ENCODE measurements at regions not wholly inside any gene's neighbourhood (a gene's known extent, or its start where the extent isn't known, plus 50 kb on each side); places are given as distances from the start of the nearest gene placed in this dataset.

GRCh38 chr4:136355970-136356369, 1176.3 kb downstream of the PCDH18 start:
- Histone ChIP-seq H3K36me3 (ENCODE audit: control insufficient read depth, low read depth, low read length) (no peaks in the 10 kb centered on the region), H3K4me1 (ENCODE audit: control insufficient read depth, low read depth, low read length) (no peaks in the 10 kb centered on the region), H3K9me3 (ENCODE audit: control insufficient read depth, low read depth, low read length) (no peaks in the 10 kb centered on the region), H3K27me3 (ENCODE audit: control insufficient read depth, insufficient read depth, low read length) (no peaks in the 10 kb centered on the region), H3K9ac (ENCODE audit: low read length) (no peak overlapping the region), H3K27ac (ENCODE audit: low read length) (no peak overlapping the region), H3K4me3 (ENCODE audit: low read length) (no peak overlapping the region)

GRCh38 chr4:136343340-136343739, 1189.0 kb downstream of the PCDH18 start:
- no peaks in the 10 kb centered on the region for H3K27me3 ChIP-seq (ENCODE audit: control insufficient read depth, insufficient read depth, low read length)
- H3K36me3 ChIP-seq (ENCODE audit: control insufficient read depth, low read depth, low read length), result no peaks in the 10 kb centered on the region
- no peak overlapping the region for H3K4me3 ChIP-seq (ENCODE audit: low read length)
- H3K9ac ChIP-seq (ENCODE audit: low read length), result no peak overlapping the region
- no peaks in the 10 kb centered on the region for H3K4me1 ChIP-seq (ENCODE audit: control insufficient read depth, low read depth, low read length)
- no peak overlapping the region for H3K27ac ChIP-seq (ENCODE audit: low read length)
- no peaks in the 10 kb centered on the region for H3K9me3 ChIP-seq (ENCODE audit: control insufficient read depth, low read depth, low read length)

- Histone ChIP-seq H3K9me3 (ENCODE audit: control insufficient read depth, low read depth, low read length) (no peaks in the 10 kb centered on the region), H3K36me3 (ENCODE audit: control insufficient read depth, low read depth, low read length) (no peaks in the 10 kb centered on the region), H3K9ac (ENCODE audit: low read length) (no peak overlapping the region), H3K27ac (ENCODE audit: low read length) (no peak overlapping the region), H3K4me1 (ENCODE audit: control insufficient read depth, low read depth, low read length) (no peaks in the 10 kb centered on the region), H3K4me3 (ENCODE audit: low read length) (no peak overlapping the region), H3K27me3 (ENCODE audit: control insufficient read depth, insufficient read depth, low read length) (no peaks in the 10 kb centered on the region)
These were observed 1189.6 kb downstream of the PCDH18 start for GRCh38 chr4:136342666-136343065.

GRCh38 chr4:136337216-136337615, 1195.1 kb downstream of the PCDH18 start:
- H3K4me3 ChIP-seq (ENCODE audit: low read length), result no peak overlapping the region
- no peaks in the 10 kb centered on the region for H3K4me1 ChIP-seq (ENCODE audit: control insufficient read depth, low read depth, low read length)
- no peaks in the 10 kb centered on the region for H3K27me3 ChIP-seq (ENCODE audit: control insufficient read depth, insufficient read depth, low read length)
- no peak overlapping the region for H3K9ac ChIP-seq (ENCODE audit: low read length)
- no peaks in the 10 kb centered on the region for H3K36me3 ChIP-seq (ENCODE audit: control insufficient read depth, low read depth, low read length)
- no peak overlapping the region for H3K27ac ChIP-seq (ENCODE audit: low read length)
- H3K9me3 ChIP-seq (ENCODE audit: control insufficient read depth, low read depth, low read length), result no peaks in the 10 kb centered on the region

DNA sequence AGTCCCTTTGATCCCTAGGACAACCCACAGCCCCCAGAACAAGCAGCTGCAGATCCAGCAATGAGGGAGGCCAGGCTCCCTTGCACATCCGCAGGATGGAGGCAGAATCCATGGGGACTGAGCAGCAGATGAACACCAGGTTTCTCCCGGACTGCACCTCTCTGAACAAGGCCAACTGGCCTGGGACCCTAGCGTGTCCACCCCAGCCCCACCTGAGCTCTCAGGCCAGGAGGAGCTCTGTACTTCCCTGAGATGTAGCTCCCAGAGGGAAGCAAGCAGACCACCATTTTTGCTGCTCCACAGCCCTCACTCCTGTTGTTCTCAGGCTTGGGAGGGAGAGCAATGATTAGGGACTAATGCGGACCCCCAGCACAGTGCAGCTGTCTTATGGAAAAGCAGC, 1195.8 kb downstream of the PCDH18 start:
- no peak overlapping the region for H3K27ac ChIP-seq (ENCODE audit: low read length)
- H3K4me3 ChIP-seq (ENCODE audit: low read length), result no peak overlapping the region
- no peaks in the 10 kb centered on the region for H3K36me3 ChIP-seq (ENCODE audit: control insufficient read depth, low read depth, low read length)
- no peaks in the 10 kb centered on the region for H3K4me1 ChIP-seq (ENCODE audit: control insufficient read depth, low read depth, low read length)
- H3K9me3 ChIP-seq (ENCODE audit: control insufficient read depth, low read depth, low read length), result no peaks in the 10 kb centered on the region
- no peak overlapping the region for H3K9ac ChIP-seq (ENCODE audit: low read length)
- no peaks in the 10 kb centered on the region for H3K27me3 ChIP-seq (ENCODE audit: control insufficient read depth, insufficient read depth, low read length)

DNA sequence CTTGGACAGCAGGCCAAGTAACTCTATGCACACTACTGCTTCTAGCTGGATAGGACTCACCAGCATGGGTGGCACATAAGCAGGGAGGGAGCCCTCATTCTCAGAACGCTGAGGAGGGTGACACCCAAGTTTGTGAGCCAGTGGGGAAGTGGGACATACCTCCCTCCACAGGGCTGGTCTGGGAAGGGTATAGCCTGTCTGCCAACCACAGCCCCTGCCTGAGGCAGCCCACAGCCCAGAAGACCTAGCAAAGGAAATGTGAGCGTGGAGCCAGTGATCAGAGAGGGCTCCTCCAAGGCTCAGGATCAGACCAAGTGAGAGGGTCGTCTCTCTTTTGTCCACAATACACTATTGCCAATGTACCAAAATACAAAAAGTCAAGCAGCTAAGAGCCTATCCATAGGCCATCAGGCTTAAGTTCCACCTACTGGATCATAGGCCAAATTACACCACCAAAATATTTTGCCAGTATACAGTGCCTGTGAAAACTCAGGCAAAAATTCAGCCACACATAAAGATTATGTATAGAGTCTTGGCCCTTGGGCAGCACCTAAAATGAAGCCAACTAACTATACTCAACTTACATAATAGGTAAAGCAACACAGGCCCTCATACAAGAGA, 1203.1 kb downstream of the PCDH18 start:
- Histone ChIP-seq H3K9me3 (ENCODE audit: control insufficient read depth, low read depth, low read length) (no peaks in the 10 kb centered on the region), H3K27me3 (ENCODE audit: control insufficient read depth, insufficient read depth, low read length) (no peaks in the 10 kb centered on the region), H3K27ac (ENCODE audit: low read length) (no peak overlapping the region), H3K36me3 (ENCODE audit: control insufficient read depth, low read depth, low read length) (no peaks in the 10 kb centered on the region), H3K4me1 (ENCODE audit: control insufficient read depth, low read depth, low read length) (no peaks in the 10 kb centered on the region), H3K9ac (ENCODE audit: low read length) (no peak overlapping the region), H3K4me3 (ENCODE audit: low read length) (no peak overlapping the region)

- no peaks in the 10 kb centered on the region for H3K4me1 ChIP-seq (ENCODE audit: control insufficient read depth, low read depth, low read length)
- no peak overlapping the region for H3K27ac ChIP-seq (ENCODE audit: low read length)
- no peaks in the 10 kb centered on the region for H3K36me3 ChIP-seq (ENCODE audit: control insufficient read depth, low read depth, low read length)
- no peaks in the 10 kb centered on the region for H3K27me3 ChIP-seq (ENCODE audit: control insufficient read depth, insufficient read depth, low read length)
- H3K9ac ChIP-seq (ENCODE audit: low read length), result no peak overlapping the region
- H3K4me3 ChIP-seq (ENCODE audit: low read length), result no peak overlapping the region
- H3K9me3 ChIP-seq (ENCODE audit: control insufficient read depth, low read depth, low read length), result no peaks in the 10 kb centered on the region
These were observed 1204.2 kb downstream of the PCDH18 start for GRCh38 chr4:136328131-136328530.

DNA sequence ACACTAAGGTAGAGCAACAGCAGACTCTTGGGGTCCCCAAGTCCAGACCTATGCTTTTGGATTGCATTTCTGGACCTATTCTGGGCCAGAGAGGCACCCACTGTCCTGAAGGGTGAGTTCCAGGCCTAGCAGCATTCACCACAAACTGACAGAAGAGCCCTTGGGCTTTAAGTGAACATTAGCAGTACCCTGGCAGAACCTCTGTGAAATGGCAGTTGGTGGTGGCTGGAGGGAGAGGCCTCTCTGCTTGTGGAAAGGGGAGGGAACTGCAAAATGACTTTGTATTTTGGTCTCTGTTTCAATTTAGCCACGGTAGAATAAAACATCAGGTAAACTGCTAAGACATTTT, 1211.9 kb downstream of the PCDH18 start:
- no peak overlapping the region for H3K27ac ChIP-seq (ENCODE audit: low read length)
- no peaks in the 10 kb centered on the region for H3K27me3 ChIP-seq (ENCODE audit: control insufficient read depth, insufficient read depth, low read length)
- H3K9ac ChIP-seq (ENCODE audit: low read length), result no peak overlapping the region
- H3K36me3 ChIP-seq (ENCODE audit: control insufficient read depth, low read depth, low read length), result no peaks in the 10 kb centered on the region
- H3K9me3 ChIP-seq (ENCODE audit: control insufficient read depth, low read depth, low read length), result no peaks in the 10 kb centered on the region
- H3K4me3 ChIP-seq (ENCODE audit: low read length), result no peak overlapping the region
- peaks cover 16% of the 10 kb centered on the region for H3K4me1 ChIP-seq (ENCODE audit: control insufficient read depth, low read depth, low read length)

- Histone ChIP-seq H3K9ac (ENCODE audit: low read length) (no peak overlapping the region), H3K27ac (ENCODE audit: low read length) (no peak overlapping the region), H3K4me3 (ENCODE audit: low read length) (no peak overlapping the region)
These were observed 1212.4 kb downstream of the PCDH18 start for GRCh38 chr4:136319789-136320464.

GRCh38 chr4:136316961-136317360, 1215.3 kb downstream of the PCDH18 start:
- Histone ChIP-seq H3K4me1 (ENCODE audit: control insufficient read depth, low read depth, low read length) (peaks cover 16% of the 10 kb centered on the region), H3K27me3 (ENCODE audit: control insufficient read depth, insufficient read depth, low read length) (no peaks in the 10 kb centered on the region), H3K9ac (ENCODE audit: low read length) (no peak overlapping the region), H3K4me3 (ENCODE audit: low read length) (no peak overlapping the region), H3K36me3 (ENCODE audit: control insufficient read depth, low read depth, low read length) (no peaks in the 10 kb centered on the region), H3K9me3 (ENCODE audit: control insufficient read depth, low read depth, low read length) (no peaks in the 10 kb centered on the region), H3K27ac (ENCODE audit: low read length) (no peak overlapping the region)

More at GRCh38 chr4:136319789-136320464, 1212.4 kb downstream of the PCDH18 start:
- H3K4me1 ChIP-seq (ENCODE audit: control insufficient read depth, low read depth, low read length), result peaks cover 16% of the 10 kb centered on the region
- no peaks in the 10 kb centered on the region for H3K36me3 ChIP-seq (ENCODE audit: control insufficient read depth, low read depth, low read length)
- no peaks in the 10 kb centered on the region for H3K27me3 ChIP-seq (ENCODE audit: control insufficient read depth, insufficient read depth, low read length)
- no peaks in the 10 kb centered on the region for H3K9me3 ChIP-seq (ENCODE audit: control insufficient read depth, low read depth, low read length)

- Histone ChIP-seq H3K9me3 (ENCODE audit: control insufficient read depth, low read depth, low read length) (no peaks in the 10 kb centered on the region), H3K9ac (ENCODE audit: low read length) (no peak overlapping the region), H3K36me3 (ENCODE audit: control insufficient read depth, low read depth, low read length) (no peaks in the 10 kb centered on the region), H3K27ac (ENCODE audit: low read length) (no peak overlapping the region), H3K27me3 (ENCODE audit: control insufficient read depth, insufficient read depth, low read length) (no peaks in the 10 kb centered on the region), H3K4me3 (ENCODE audit: low read length) (no peak overlapping the region), H3K4me1 (ENCODE audit: control insufficient read depth, low read depth, low read length) (peaks cover 16% of the 10 kb centered on the region)
These were observed 1217.6 kb downstream of the PCDH18 start for GRCh38 chr4:136314686-136315085.

GRCh38 chr4:136311774-136312173, 1220.5 kb downstream of the PCDH18 start:
- peaks cover 4% of the 10 kb centered on the region for H3K4me1 ChIP-seq (ENCODE audit: control insufficient read depth, low read depth, low read length)

More at GRCh38 chr4:136311774-136312173, 1220.5 kb downstream of the PCDH18 start:
- H3K27me3 ChIP-seq (ENCODE audit: control insufficient read depth, insufficient read depth, low read length), result no peaks in the 10 kb centered on the region
- H3K9ac ChIP-seq (ENCODE audit: low read length), result no peak overlapping the region
- no peaks in the 10 kb centered on the region for H3K36me3 ChIP-seq (ENCODE audit: control insufficient read depth, low read depth, low read length)
- no peak overlapping the region for H3K27ac ChIP-seq (ENCODE audit: low read length)
- no peaks in the 10 kb centered on the region for H3K9me3 ChIP-seq (ENCODE audit: control insufficient read depth, low read depth, low read length)
- no peak overlapping the region for H3K4me3 ChIP-seq (ENCODE audit: low read length)
